NCI-H2029 (cell line): ENCODE measurements at regions not wholly inside any gene's neighbourhood (a gene's known extent, or its start where the extent isn't known, plus 50 kb on each side); places are given as distances from the start of the nearest gene placed in this dataset.
"Not testable (repeated sequence)": the region's sequence is repeated elsewhere in the genome, so short reads cannot be mapped to it uniquely, and the experiment has no call there.

Source experiments
- DNase-seq: peaks from one replicate; lab custom pipeline; 2025; lab: John Stamatoyannopoulos, UW

DNA sequence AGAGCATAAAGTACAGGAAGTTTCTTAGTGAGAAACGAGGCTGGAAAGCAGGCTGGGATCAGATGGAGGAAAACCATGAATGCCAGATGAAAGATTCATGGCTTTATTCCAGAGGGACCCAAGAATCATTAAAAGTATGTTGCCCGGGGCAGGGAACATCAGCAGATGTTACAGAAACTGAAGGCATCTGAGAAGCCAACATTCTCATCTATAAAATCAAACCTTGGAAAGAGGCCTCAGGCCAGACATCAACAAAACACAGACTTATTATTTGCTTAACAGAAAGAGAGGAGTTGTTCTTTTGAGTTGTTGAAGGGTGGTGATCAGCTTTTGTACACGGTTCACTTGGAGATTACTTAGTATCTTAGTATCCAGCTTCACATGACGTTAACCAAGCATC is 543.6 kb downstream of the RFC3 start:
- DNase-seq, result no peak

DNA sequence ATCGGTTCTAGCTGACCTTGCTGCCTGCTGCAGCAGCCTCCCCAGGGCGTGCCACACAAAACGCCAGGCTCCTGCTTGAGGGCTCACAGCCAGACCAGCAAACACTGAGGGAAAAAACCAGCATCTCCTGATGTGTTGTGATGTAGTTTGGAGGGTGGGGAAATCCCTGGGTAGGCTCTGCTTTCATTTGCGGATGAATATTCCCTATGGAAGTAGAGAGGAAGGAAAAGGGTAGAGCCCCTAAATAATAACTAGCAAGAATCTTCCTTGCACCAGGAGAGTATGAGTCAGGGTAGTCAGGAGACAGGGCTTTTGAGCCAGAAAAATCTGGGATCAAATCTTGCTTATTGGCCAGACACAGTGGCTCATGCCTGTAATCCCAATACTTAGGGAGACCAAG is 545.3 kb downstream of the RFC3 start:
- DNase-seq, result no peak

DNA sequence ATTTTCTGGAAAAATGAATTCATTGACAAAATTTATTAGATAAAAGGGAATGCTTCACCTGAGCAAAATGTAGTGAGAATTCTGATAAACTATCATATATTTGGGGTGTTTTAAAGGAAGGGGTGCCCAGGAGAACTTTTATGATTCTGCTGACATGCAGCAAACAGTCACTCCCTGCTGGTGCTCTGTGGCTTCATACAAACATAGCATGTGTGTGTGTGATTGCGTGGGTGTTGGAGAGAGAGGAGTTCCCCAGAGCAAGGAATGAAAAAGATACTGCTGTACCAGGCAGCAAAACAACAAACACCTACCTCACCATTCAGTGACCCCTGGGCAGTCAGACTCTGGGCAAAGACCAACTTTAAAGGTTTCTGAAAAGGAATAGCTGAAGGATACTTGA is 546.7 kb downstream of the RFC3 start:
- no peak for DNase-seq

DNA sequence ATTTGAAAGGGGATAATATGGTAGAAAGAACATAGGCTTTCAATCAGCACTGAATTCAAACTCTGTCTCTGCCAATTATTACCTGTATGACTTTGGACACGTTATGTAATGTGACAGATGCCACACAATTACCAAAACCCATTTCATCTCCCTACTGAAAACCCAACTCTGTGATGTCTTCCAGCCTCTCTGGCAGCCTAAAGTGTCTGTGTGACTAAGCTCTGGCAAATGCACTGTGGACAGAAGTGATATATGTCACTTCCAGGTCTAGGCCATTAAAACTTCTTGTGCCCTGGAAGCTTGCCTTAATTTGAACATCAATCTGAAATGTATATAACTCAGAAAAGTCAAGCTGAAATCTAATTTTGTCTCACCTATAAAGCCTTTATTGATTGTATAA is 552.0 kb downstream of the RFC3 start:
- no peak for DNase-seq

DNA sequence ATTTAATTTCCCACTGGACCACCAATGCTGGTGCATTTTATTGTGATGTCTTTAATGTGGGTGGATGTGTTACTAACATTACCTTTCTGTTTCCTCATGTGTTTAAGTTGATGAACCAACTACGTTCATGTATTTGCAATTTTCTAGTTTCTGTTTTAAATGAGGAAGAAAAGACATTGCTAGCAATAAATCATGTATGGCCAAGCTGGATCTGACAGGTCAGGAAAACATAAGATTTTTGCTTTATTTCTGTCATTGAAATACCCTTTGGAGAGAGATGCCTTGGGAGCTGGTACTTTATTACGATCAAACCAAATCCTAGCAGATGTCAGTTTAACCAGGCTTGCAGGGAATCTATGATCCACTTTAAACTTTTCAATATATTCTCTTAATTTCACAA is 553.2 kb downstream of the RFC3 start:
- DNase-seq, result no peak

DNA sequence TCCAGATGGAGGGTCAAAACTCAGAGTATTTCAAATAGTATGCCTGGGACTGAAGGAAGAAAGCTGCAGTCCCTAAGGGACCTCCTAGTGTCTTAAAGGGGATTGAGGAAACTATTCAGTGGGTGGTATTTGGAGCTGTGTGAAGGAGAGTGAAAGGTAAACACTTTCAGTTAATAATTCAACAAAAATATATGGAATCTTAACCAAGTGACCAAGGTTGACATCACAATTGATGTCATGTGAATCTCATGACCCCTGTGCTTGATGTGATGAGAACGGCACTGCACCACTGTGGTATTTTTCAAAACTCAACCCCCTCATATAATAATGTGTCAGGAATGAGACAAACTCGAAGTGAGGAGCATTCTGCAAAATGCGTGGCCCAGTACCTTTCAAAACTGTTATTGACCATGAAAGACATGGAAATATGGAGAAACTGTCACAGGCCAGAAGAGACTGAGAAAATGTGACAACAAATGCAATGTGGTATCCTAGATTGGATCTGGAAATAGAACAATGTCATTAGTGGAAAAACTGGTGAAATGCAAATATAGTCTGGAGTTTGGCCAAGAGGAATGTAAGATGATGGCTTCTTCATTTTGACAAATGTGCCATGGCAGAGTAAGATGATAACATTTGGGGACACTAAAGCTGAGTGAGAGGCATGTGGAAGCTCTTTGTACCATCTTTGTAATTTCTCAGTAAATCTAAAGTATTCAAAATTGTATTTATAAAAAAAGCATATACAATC is 553.9 kb downstream of the RFC3 start:
- DNase-seq, result no peak

DNA sequence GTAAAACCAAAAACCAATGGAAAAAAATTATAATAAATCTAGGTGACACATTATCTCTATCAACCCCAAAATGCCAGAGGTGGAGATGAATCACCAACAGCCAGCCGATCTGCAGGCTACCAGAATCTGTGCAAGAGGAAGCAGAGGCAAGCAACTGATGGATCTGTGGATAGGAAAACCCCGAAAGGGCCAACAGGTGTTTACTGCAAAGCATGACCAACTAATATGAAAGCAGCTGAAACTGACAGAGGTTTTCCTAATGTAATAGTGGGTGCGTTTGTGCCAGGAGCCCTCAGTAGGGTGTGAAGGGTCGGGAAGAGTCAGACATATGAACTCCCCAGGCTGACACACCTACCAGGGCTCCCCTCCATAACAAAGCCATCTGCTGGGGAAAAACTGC is 554.6 kb downstream of the RFC3 start:
- DNase-seq, result no peak

DNA sequence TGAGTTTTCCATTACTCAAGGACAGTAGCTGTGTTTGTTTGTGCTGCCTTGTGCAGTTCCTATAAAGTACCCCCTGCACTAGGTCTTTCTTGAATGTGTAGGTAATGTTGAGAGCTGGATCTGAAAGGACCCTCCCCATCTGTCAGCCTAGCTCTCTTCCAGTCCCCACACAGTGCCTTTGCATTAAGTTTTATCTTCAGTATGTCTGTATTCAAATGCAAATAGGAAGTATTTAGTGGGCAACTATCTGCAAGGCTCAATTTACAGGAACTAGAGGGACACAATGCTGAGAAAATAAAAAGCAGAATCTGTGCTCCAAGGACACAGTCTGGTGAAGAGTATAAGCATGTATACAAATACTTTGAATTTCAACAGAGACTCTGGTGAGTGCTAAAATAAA is 558.5 kb downstream of the RFC3 start:
- DNase-seq, result no peak

DNA sequence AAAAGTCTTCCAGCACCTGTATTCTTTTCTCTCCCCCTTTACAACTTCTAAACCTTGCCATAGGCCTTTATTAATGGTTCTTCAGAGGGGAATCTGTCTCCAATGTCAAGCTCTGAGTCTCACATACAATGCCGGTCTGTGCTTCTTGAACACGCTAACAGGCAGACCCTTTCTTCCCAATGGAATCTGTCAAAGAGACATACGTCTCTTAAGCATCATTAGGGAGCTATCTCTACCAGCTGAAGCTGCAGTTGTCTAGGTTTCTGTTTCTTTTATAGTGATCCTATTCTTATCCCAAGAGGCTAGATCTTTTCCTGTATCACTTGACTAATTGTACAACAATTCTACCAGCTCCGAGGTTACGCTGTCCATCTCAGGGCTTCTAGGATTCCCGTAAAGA is 560.8 kb upstream of the NBEA start:
- DNase-seq, result no peak

DNA sequence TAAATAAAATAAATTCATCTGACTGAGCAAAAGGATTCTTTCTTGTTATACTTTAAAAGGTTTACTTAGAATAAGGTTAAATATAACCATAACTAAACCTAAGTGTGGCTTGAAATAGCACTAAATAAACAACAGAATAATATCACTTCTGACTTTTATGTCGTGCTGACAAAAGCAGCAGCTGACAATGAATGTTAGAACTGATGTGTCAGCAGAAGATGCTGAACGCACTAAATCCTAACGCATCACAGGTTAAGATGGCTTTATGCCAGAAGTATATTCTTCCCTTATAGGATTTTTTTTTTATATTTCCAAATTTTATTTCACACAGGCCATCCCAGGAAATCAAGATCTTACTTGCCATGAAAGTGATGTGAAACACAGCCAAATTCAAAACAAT is 558.3 kb upstream of the NBEA start:
- no peak for DNase-seq

DNA sequence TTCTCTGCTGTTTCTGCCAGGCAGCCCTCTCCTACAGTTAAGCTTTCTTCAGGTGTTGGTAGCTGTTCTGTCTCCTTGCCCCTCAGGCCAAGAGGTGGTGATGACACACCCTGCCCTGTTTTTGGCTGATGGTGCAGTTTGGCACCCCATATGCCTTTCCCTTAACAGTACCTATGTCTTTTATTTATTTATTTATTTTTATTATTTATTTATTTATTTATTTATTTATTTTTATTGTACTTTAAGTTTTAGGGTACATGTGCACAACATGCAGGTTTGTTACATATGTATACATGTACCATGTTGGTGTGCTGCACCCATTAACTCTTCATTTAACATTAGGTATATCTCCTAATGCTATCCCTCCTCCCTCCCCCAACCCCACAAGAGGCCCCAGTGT is 555.8 kb upstream of the NBEA start:
- not testable (repeated sequence) for DNase-seq

DNA sequence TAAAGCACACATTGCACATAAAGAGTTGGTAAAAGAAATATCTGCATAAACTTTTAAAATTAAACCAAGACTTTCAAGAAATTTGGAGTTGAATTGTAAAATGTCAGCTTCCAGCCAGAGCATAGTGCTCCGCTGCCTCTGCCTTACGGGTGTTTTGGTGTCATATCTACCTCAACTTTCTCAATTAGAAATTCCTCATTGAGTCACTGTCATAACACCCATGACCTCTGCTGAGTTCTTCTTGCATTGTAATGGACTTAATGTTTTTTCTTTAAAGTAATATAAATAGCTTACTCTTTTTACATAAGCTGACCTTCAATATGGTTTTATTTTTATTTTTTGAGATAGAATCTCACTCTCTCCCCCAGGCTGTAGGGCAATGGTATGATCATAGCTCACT is 551.0 kb upstream of the NBEA start:
- no peak for DNase-seq

DNA sequence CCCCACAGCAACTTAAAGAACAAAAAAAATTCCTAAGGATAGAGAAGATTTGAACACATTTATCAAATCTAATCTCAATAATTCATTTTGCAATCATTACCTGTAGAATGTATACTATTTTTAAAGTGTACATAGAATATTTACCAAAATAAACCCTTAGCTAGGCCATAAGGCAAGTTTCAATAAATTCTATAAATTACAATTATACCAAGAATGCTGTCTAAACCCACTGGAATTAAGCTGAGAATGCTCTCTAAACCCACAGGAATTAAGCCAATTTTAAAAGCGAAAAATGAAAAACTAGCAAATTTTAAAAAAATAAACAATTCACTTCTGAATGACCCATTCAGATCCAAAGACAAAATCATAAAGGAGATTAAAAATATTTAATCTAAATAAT is 540.4 kb upstream of the NBEA start:
- DNase-seq, result no peak

DNA sequence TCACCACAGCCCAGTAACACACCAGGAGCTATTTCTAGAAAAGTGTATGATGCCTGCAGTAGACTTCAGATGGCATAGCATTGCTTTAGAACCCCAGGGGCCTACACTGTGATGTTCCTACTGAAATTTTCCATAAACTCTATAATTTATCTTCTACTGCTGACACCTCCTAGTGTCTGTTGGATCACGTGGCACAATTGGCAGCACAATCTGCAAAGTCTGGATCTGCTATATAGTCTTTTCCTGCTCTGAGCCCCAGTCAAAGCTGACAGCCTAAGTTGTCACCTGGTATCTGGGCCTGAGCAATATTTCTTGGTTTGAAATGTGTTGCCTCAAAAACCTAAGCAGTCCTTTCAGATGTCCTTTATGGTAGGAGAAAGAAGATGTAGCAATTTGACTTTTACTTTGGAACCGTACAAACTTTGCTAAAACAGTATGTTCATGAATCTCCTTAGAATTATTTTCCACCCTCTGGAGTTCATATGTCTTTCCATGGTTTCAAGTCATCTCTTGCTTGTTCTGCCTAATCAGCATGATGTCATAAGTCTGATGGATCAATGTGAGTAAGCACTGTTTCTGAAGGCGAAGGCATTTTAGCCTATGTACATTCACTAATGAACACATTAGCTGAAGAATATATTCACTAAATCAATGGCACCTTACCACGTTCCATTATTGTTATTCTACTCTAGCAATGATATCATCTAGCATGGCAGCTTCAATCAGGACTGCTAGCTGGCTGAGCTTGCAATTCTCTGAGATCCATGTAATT is 536.5 kb upstream of the NBEA start:
- no peak for DNase-seq

DNA sequence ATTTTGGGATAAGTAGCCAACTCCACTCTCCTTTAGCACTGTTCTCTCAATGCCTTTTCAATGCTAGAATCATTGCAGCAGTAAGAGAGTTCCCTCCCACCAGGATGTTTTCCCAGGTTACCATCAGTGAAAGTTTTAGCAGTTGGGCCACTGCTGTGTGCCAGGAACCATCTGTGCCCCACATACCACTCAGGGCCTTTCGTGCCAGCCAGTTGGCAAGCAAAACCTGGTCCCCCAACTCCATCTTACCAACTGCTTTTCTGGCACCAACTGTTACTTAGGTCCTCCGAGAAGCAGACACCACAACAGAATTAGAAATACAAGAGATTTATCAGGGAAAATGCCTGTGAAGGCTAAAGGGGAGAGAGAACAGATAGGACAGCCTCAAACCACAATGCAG is 533.4 kb upstream of the NBEA start:
- DNase-seq, result no peak

DNA sequence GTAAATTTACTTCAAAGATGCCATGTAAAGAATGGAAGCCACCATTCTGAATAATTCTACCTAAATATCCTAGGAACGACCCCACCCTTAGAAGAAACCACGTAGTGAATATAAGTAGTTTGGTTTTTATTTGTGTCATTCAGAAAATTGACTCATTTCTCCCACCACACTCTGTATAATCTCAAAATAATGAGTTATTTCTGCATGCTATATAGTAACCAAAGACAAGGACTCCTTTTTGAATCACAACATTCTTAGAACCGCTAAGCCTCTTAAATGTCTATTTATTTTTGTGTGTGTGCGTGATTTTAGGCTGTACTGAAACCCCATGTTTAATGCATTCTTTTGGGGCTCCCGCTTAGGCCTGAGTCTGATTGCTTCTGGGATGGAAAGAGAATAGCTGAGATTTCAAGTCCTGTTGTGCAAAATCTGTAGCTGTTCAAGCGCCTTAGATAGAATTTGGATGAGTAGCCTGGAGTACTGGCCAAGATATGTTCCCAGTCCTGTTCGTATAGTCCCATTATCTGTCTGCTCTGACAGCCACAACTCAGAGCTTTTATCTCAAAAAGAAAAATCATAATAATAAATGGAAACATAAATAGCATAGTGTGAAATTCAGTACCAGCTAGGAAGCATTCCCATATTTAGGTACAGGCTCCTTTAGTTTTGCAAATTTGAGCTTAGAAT is 532.4 kb upstream of the NBEA start:
- DNase-seq, result no peak

DNA sequence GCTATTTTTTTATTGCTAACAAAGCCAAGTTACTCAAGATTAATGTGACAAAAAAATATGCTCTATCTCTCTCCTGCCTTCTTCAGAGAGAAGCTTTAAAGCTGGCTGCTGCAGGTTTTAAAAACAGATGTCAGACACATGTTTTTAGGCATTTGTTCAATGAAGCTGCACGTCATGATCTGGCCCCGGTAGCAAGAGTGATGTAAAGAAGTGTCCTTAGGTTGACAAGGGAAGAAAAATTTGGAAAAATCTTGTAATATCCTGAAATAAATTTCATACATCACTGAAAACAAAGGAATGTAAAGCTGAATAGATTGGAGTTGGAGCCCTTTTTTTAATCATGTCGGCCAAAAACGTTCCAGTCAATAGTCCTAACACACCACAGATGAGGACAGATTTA is 531.4 kb upstream of the NBEA start:
- DNase-seq, result no peak

DNA sequence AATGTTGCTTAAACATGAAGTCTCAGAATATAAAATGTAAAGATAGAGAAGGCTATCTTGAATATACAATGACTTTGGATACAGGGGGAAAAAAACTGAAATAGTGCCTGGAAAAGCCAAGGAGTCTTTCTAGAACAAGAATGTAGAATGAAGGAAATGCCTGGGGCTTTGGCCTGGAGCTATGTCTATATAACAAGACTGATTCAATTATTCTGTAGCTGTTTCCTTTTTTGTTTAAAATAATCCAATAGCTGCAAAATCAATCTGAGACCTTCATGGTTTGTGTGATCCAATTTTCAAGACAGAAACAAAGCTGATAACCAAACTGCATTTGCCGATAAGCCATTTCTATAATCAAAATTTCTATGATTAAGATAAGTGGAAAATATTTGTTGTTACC is 530.9 kb upstream of the NBEA start:
- no peak for DNase-seq

DNA sequence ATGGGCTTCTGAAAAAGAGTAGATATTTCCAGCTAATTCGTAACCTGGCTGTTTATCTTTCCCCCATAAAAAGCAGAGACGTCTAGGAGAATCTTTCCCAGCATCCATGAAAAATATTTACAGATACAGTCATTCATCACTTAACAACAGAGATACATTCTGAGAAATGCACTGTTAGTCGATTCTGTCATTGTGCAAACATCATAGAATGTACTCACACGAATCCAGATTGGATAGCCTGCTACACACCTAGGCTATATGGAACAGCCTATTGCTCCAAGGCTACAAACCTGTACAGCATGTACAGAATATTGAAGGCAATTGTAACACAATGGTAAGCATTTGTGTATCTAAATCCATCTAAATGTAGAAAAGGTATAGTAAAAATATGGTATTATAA is 530.2 kb upstream of the NBEA start:
- DNase-seq, result no peak

DNA sequence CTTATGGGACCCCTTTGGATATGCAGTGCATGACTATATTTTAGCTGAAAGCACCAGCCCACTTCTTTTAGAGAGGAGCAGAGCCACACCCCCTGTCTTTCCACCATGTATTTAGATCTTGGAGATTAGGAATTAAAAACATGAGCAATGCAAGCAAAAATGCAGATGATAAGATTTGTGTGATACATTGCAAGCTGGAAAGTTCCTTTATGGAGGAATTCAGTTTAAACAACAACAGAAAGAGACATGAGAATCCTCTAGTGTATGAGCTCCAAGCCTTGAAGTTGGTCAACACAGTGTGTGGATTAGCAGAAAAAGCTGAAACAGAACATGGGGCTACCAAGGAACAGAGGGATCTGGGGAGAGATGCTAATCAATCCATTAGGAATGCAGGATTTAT is 529.8 kb upstream of the NBEA start:
- no peak for DNase-seq

DNA sequence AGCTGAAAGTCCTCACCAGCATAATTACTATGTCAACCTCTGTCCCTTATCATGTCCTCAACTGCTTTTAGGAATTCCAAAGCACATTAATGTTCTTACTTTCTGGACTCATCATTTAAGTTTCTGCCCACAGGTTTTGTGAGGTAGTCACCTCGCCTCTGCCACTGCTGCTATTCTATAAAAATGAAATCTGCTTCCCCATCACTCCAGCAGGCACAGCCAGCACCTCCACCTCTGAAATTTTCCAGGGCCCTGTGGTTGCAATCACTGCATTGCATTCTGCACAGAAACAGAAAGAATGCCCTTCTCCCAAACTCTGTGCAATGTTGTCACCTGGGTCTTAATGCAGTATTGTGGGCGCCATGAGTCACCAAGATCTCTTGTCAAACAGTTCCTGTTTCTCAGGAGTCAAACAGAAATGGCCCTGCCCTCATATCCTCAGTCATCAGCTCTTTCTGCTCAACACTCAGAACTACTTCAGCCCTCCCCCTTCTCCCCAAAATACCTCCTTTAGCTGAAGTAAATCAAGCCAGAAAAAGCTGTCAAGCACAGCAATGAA is 529.2 kb upstream of the NBEA start:
- DNase-seq, result no peak

DNA sequence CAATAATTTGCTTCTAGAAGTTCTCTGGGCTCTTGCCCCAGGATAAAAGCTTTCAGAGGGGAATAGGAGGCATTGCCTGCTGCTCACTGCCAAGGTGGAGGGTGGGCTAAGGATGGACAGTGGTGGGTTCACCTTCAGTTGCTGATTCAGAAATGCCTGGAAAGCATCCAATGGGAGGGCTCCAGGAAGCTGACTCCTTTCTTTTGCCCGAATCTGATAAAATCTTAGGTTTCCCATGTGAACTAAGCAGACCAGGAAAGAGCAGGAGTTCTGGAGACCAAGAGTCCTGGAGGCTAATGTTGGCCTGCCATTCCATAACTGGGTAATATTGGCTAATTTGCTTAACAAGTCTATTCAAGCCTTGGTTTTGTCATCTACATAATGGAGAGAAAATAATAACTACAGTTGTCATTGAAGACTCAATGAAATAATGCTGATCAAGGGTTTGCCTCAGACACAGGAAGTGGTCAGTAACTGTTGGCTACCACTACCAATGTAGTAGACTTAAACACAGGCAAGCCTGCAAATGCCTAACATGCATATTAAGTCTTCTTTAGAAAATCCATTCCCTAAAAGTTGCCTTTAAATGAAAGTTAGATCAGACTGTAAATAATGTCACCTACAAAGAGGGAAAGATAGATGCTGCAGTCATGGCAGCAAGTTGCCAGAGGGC is 528.4 kb upstream of the NBEA start:
- DNase-seq, result no peak
